ENCODE measurements at regions not wholly inside any gene's neighbourhood (a gene's known extent, or its start where the extent isn't known, plus 50 kb on each side); places are given as distances from the start of the nearest gene placed in this dataset.

GRCh38 chr7:49325571-49325970 lies 401.2 kb downstream of the CDC14C start:
- Histone ChIP-seq H3K23ac (ENCODE audit: low read depth, low read length) (no peak overlapping the region), H3K9me1 (ENCODE audit: insufficient read depth, low read length) (no peaks in the 10 kb centered on the region), H2BK5ac (ENCODE audit: low read depth, low read length, poor library complexity, severe bottlenecking) (no peak overlapping the region), H3K4ac (ENCODE audit: low read depth, low read length) (no peak overlapping the region), H2AK9ac (replicated peaks; ENCODE audit: low read depth, low read length, poor library complexity) (no peak overlapping the region), H3K4me1 (ENCODE audit: control insufficient read depth, insufficient read depth, low read length) (no peaks in the 10 kb centered on the region), H3K4me3 (ENCODE audit: insufficient read depth, low read depth, low read length) (no peak overlapping the region), H2BK120ac (ENCODE audit: low read depth, low read length) (no peak overlapping the region), H3K14ac (replicated peaks; ENCODE audit: low read depth, low read length) (no peak overlapping the region), H3K56ac (ENCODE audit: extremely low read depth, insufficient read depth, low read length) (no peak overlapping the region), H3K36me3 (ENCODE audit: control insufficient read depth, insufficient read depth, low read length) (no peaks in the 10 kb centered on the region), H3K4me2 (ENCODE audit: low read depth, low read length) (no peak overlapping the region), H3K9me3 (ENCODE audit: control insufficient read depth, insufficient read depth, low read length) (peaks cover 4% of the 10 kb centered on the region; the same call in 1 of the 2 replicates), H2AFZ (replicated peaks; ENCODE audit: low read length, poor library complexity) (no peak overlapping the region), H2AK5ac (ENCODE audit: low read depth, low read length) (no peak overlapping the region), H2BK15ac (ENCODE audit: low read depth, low read length) (no peak overlapping the region), H4K91ac (ENCODE audit: insufficient read depth, low read depth, low read length) (no peak overlapping the region), H4K5ac (ENCODE audit: low read depth, low read length) (no peak overlapping the region), H4K20me1 (ENCODE audit: insufficient read depth, low read length) (no peaks in the 10 kb centered on the region), H3K79me1 (ENCODE audit: low read depth in 1 of 2, low read length in 2 of 2) (no peaks in the 10 kb centered on the region), H3K27ac (ENCODE audit: insufficient read depth, low read length) (no peak overlapping the region), H3K27me3 (ENCODE audit: control insufficient read depth, insufficient read depth, low read length) (no peaks in the 10 kb centered on the region), H2BK20ac (ENCODE audit: low read depth, low read length) (no peak overlapping the region), H3K18ac (ENCODE audit: low read depth, low read length) (no peak overlapping the region), H4K8ac (ENCODE audit: low read depth in 2 of 2, low read length in 2 of 2) (no peak overlapping the region), H3K9ac (ENCODE audit: low read depth, low read length) (no peak overlapping the region)
- no TSS peak for BruUV-seq (replicated peaks)
- DNase-seq, result no peak
- dilution Hi-C loops (cut with HindIII; ENCODE audit: low sequenced_read_pairs, unreplicated experiment), result no loop called here
- ATAC-seq (ENCODE audit: low read depth), result no peak
- in situ Hi-C loops (cut with MboI; ENCODE audit: low sequenced_read_pairs), result no loop called here
- WGBS, 2 experiments (ENCODE audit: extremely low coverage in 2 of 2, insufficient read length in 1 of 2), result 100% methylated on average over 1 of the region's 4 CpGs; no CpG with 5 or more reads in 1 of the 2 experiments
- ChIA-PET POLR2A (ENCODE audit: unreplicated experiment) (no interaction called here), CTCF (no interaction called here)
- TF ChIP-seq SMC3 (IDR thresholded peaks at IDR 0.05; ENCODE audit: low read depth, low read length), result no peak
- TF ChIP-seq NFE2L2 (IDR thresholded peaks at IDR 0.05; ENCODE audit: low read depth, low read length), result no peak
- no peak for TF ChIP-seq ELK1 (IDR thresholded peaks at IDR 0.05; ENCODE audit: borderline replicate concordance, low read depth, low read length)
- TF ChIP-seq MAFK (IDR thresholded peaks at IDR 0.05; ENCODE audit: low read depth, low read length), result no peak
- TF ChIP-seq POLR2A (IDR thresholded peaks at IDR 0.05; ENCODE audit: low read depth, low read length), result no peak
- TF ChIP-seq CTCF (conservative IDR thresholded peaks at IDR 0.05; ENCODE audit: low read depth, low read length), result no peak
- TF ChIP-seq CHD1 (IDR thresholded peaks at IDR 0.05; ENCODE audit: low read depth, low read length), result no peak
- TF ChIP-seq CEBPB (IDR thresholded peaks at IDR 0.05; ENCODE audit: low read depth, low read length), result no peak
- TF ChIP-seq RCOR1 (IDR thresholded peaks at IDR 0.05; ENCODE audit: insufficient replicate concordance, low read length), result no peak
- no peak for TF ChIP-seq MXI1 (IDR thresholded peaks at IDR 0.05; ENCODE audit: borderline replicate concordance, low read depth, low read length)
- TF ChIP-seq RFX5 (IDR thresholded peaks at IDR 0.05; ENCODE audit: low read depth, low read length), result no peak
- no peak for TF ChIP-seq RAD21 (IDR thresholded peaks at IDR 0.05; ENCODE audit: low read length)
- no peak for TF ChIP-seq USF2 (IDR thresholded peaks at IDR 0.05; ENCODE audit: low read depth, low read length)
- TF ChIP-seq MAZ (IDR thresholded peaks at IDR 0.05; ENCODE audit: borderline replicate concordance, low read depth, low read length), result no peak
- TF ChIP-seq FOS (IDR thresholded peaks at IDR 0.05; ENCODE audit: low read depth, low read length), result no peak
- intact Hi-C loops (cut with micrococcal nuclease), result no loop called here

All from IMR-90 (cell line).